GM21786 (cell line): ENCODE measurements at regions not wholly inside any gene's neighbourhood (a gene's known extent, or its start where the extent isn't known, plus 50 kb on each side); places are given as distances from the start of the nearest gene placed in this dataset.

Experiments
- ATAC-seq: cut with Tn5 transposase; IDR thresholded peaks from one replicate; pipeline ENCODE4 v1.9.1; 2021; ENCODE audit not compliant: unreplicated experiment

DNA sequence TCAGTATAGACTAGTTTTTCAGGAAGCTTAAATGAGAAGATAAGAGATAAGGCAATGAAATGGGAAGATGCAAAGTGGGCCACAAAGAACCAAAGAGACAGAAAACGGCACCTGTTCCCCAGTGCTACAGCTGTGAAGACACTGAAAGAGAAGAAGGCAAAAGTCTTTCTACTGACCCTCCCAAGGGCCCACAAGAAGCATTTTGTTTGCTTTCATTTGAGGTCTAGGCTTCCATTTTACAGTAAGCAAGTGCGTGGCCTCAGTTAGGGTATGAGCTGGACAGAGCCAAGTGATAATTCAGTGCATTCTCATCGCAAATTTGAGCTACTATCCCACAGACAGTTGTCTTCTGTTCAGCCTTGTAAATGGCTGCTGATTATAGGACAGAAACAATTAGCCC is 53.4 kb upstream of the STK17B start:
- no peak for ATAC-seq

DNA sequence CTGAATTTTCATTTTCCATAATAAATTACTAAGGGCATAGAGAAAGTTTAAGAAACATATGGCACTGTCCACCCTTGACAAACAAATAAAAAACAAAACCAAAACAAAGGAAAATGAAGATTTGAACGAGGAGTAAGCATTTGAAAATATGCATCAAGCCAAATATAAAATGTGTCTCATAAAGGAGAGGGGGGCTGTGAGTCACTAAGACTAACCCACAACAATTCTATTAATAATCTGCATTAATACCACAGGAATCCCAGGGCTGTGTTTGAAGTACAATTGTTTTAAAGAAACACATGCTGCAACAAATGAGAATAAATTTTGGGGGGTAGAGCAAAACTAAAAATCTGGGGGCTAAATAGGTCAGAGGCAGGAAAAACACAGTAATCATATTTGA is 53.8 kb upstream of the STK17B start:
- no peak for ATAC-seq

DNA sequence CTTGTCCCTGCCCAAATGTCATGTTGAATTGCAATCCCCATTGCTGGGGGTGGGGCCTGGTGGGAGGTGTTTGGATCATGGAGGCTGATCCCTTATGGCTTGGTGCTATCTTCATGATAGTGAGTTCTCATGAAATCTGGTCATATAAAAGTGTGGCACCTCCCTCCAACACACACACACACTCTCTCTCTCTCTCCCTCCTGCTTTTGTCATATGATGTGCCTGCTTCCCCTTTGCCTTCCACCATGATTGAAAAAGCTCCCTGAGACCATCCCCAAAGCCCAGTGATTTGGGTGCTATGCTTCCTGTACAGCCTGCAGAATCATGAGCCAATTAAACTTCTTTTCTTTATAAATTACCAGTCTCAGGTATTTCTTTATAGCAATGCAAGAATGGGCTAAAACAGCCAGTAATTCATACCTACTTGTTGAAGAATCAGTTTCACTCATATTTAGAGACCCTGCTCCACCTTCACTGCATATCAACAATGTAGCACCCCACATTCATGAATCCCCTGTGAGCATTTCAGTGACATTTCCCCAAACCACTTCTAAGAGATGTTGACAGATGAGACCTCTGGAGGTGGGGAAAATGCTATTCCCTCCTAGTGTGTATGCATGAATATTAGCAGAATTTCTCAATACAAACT is 54.8 kb upstream of the STK17B start:
- no peak for ATAC-seq

DNA sequence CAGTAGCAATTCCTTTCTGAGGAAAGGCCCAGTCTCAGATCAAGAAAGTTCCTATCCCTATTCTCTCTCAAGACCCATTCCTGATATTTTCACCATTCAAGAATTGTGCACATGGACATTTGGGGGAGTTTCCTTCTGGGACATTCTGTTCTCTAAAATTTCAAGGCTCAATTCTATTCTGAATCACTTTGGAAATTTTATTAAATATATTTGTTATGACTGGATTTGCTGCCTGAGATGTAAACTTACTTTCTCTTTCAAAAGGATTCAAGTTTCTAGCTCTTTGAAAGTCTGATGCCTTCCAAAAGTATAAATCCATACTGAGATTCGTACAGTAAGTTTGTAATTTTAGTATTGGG is 55.3 kb upstream of the STK17B start:
- no peak for ATAC-seq

DNA sequence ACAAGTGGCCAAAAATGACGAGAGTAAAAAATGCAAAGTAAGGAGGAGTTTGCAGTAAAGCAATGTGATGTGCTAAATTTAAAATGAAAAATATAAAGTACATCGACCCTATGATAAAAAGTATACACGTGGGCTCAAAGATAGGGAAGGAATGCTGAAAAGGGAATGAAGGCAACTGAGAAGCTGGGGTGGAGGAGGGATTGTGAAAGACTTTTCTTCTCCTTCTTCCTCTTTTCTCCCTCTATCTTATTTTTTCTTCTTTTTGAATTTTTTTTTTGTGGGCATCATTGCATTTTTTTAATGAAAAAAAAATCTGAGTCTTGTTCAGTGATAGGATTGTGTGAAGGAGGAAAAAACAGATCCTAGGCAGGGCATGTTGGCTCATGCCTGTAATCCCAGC is 57.6 kb upstream of the STK17B start:
- no peak for ATAC-seq

DNA sequence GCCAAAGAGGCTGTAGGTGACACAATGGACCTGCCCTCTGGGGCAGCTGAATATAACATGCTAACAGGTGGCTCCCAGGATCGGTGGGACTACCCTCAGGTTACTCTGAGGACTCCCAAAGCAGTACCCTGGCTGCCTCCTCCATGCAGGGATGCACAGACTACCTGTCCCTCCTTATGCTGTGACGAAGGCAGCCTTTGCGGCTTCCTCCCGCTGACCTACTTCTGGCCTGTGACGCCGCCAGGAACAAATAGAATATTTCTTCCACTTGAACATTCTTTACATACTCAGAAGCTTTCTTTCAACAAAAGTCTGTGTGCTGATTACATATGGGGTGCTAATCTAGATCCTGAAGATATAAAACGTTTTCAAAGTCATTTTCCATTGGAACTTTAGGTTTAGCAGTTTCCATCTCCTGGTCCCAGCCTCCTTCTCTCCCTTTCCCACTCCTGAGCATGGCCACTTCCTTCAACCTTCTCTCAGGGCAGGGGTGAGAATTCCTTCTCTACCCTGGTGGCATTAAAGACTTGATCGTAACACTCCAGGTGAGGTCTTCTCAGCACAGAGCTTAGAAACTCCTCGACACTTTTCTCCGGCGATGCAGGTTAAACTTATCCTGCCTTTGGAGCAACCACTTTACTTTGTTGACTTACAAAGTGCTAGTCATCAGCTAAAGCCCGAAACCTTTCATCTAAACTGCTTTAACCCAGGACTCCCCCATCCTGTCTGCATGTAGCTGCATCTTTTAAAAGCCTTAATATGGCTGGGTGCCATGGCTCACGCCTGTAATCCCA is 58.9 kb upstream of the STK17B start:
- ATAC-seq = no peak

DNA sequence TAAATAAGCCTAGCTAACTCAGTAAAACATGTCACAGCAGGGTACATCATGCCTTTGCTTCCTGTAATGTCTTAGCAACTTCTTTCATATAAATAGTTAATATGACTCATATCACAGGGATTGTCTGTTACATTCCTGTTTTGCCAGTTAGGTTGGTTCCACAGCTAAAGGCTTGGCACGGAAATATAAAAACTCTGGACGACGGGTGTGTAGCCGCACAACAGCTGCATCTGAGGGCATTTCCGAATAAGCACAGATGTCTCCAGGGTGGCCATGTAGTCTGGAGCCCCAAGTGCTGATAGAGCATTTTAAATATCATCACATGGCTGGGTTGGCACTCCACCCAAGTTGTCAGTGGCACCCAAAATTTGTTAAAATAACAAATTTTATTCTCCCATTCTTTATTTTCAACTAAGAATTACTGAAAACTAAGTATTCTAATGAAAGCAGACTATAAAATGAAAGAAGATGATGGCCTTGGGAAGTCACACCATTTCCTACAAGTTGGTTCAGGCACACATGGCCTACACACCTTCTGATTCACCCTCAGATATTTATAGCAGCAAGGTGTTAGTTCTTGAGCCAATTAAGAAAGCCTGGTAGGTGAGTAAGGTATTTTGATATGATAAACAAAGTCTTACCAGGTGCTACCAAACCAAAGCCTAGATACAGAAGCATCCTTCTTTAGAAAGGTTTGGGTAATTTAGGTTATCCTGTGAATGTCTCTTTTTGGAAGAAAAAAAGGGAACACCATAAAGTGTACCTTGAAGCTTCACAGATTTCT is 61.8 kb upstream of the STK17B start:
- peak; percentile 23 for ATAC-seq

DNA sequence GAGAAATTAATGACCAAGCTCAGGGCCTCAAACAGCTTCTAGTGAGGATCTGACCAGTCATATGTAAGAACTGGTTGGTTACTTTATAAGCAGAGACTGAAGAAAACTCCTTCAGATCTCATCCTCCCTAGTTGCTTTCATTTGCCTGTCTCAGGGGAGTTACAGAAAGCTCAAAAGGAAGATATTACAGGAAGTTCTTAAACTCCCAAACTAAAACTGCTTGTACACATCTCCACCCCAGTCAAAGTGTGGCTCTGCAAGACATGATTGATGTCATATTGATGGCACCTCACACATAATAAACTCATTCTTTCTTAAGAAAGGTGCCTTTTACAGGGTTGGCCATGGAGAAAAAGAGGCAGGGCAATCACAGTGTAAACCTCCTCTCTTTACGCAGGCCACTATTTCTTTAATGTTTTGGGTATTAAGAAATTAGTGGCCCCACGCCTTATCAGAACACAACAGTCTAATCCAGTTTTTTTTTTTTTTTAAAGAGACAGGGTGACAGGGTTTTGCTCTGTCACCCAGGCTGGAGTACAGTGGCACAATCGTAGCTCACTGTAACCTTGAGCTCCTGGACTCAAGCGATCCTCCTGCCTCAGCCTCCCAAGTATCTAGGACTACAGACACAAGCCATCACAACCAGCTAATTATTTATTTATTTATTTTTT is 62.6 kb upstream of the STK17B start:
- ATAC-seq = peak; percentile 81

DNA sequence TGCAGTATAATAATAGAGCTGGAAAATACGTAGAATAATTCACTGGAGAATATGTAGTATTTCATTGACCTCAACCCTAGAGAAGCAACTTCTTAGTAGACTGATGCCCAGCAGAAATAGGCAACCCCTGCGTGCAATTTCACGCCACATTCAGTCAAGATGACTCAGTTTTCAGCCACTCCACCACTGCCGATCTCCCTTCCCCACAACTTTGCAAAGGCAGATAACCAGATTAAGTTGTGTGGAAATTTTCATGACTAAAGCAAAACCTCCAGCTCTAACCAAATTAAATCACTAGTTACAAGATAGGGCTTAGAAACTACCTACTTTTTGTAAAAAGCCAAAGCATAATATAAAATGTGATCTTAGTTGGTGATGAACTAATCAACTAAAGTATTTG is 63.3 kb upstream of the STK17B start:
- peak; percentile 24 for ATAC-seq

DNA sequence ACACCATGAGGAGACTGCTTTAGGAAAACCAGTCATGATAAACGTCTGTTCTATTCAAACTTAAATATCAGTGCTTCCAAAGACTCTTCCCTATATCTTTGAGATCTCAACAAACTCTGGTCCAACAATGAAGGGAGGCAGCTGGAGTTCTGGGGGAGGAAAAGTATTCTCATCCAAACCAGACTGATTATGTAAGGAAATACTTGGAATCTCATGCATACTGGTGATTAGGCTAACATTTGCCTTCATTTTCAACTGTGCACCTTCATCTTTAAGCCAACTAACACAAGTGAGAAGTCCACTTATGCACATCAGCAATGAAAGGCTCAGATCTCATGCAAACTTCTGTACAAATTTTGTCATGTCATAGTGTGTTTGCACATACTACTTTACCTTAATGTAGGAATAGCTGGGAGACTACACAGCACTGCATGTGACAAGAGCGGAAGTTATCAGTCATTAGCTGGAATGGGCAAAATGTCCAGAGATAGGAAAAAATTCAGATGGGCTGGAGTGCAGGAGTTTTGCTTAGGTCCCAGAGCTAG is 67.5 kb upstream of the STK17B start:
- ATAC-seq = no peak

DNA sequence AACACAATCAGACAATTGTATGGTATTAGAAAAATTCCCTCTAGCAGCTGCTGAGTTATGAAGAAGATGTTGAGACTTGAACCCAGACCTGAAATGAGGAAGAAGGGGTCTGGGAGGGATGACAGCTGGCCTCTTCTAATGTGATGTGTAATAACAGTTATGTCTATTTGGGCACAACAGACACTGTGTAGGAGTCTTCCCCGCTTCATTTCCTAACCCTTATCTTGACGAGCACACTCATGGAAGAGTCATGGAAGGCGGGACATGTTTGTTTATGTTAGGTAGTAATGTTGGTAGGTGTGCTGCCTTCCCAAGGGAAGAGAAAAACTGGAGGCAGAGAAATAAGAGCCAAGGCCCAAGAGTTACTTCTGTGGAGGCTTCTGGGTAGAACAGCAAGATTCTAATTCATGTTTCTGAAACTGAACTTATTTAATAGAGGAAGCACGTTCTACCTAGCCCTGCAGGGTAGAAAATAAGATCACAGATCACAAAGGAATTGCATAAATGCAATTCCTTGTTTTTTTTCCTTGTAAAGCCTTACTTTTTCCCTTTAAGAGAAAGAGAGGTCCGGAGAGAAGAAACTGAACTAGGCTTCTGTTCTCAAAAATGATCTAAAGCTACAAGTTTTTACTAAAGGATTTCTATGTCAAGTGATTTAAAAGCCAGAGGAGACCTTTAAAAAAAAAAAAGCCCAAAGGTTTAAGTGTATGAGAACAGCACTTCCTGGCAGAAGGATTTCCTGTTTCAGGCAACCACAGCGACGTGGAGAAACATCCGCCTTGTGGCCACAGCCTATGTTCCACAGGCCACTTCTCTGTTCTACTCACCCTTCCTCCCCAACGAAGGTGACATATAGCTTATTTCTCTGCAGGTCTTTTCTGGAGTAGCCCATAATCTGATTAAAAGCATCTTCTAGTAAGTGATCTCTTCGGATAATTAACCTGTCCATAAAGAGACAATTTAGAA is 68.5 kb upstream of the STK17B start:
- ATAC-seq = peak; percentile 73

DNA sequence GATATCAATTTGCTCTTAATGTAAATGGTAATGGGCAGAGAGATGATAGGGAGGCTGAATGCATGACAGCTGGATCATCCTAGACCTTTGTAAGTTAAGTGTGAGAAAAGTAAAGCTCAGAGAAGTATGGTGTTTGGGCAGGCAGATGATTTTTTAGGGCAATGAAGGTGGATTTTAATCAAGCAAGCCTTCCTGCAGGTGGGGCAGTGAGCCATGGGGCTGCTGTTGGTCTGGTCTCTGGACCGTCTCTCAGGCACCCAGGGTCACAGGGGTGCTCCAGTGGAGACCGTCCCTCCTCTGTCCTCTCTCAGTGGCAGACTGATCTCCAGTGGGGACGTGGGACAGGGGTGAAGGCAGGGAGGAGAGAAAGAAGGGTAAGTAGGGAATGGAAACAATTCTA is 69.8 kb upstream of the STK17B start:
- ATAC-seq = no peak

DNA sequence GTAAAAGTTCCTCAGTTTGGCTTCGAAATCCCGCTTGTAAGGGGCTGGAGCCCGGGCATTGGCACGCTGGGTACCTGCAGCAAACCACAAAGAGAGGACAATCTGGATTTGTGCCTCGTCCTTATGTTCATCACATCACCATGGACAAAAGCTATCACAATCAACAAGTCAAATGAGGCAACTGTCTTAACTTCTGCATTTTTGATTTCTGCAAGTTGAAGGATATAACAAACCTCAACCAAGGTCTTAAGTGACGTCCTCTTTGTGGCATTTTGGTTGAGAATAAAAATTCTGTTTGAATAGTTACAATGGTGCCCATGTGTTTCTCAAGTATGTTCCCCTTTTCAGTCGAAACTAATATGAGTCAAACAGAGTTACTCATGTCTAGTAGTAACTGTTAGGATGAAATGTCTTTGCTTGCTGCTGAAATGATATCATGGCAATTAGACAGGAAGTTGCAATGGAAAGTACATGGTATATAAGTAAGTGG is 70.8 kb upstream of the STK17B start:
- peak; percentile 90 for ATAC-seq

DNA sequence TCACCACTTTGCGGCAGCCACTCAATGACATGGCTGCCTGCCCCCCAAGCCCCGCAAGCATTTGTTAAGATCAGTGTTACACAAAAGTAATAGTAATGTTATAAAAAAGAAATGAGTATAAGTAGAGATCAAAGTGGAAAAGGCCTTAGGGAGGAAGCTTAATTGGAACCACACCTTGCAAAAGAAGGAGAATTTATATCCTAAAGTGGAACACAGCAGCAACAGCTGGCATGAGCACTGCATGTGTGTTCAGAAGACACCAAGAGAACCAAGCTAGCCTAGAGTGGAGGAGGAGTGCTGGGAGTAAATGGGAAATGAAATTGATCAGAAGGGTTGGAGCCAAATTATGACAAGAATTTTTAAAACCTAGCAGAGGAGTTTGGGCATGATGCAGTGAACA is 73.1 kb upstream of the STK17B start:
- ATAC-seq = no peak

DNA sequence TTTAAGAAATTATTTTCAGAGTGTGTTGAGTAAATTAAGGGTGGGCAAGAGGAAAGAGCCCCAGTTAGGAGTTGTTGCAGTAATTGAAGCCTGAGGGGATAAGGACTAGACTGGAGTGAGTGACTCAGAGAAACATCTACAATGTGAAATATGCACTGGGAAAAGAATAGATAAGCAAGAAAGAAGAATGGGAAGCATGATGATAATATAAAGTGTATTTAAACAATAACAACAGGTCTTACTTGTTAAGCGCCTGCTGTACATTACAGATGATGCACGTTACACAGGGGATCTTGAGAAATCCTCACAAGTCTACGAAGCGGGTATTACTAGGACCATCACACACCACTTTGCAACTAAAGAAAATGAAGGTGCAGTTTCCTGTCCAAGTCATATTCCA is 73.6 kb upstream of the STK17B start:
- ATAC-seq = no peak

DNA sequence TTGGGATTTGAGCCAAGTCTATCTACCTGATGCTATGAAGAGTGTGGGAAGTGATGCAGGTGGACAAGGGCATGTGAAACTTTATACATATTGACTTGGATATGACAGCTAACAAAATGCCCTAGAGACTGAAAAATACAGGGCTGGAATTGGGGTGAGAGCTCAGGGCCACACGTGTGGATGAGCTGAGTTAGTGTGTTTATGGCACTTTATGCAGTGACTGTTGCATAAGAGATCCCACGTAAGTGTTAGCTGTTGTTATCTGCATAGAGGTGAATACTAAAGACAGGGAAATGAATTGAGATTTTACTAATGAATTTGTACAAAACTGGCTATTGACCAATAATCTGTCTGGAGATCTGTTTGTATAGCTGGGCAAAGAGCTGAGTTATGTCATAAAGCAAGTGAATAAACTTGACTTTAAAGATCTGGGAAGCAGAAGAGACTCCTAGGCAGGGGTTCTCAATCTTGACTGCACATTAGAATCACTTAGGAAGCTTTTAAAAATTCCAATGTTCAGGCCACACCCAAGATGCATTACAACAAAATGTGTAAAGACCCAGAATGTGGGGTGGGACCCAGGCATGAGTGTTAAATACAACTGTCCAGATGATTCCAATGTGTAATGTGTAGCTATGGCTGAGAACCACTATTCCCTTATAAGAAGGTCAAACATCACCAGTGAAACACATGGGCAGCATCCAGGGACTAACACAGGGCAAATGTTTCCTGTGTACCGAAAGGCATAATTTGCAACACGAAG is 74.2 kb upstream of the STK17B start:
- no peak for ATAC-seq

DNA sequence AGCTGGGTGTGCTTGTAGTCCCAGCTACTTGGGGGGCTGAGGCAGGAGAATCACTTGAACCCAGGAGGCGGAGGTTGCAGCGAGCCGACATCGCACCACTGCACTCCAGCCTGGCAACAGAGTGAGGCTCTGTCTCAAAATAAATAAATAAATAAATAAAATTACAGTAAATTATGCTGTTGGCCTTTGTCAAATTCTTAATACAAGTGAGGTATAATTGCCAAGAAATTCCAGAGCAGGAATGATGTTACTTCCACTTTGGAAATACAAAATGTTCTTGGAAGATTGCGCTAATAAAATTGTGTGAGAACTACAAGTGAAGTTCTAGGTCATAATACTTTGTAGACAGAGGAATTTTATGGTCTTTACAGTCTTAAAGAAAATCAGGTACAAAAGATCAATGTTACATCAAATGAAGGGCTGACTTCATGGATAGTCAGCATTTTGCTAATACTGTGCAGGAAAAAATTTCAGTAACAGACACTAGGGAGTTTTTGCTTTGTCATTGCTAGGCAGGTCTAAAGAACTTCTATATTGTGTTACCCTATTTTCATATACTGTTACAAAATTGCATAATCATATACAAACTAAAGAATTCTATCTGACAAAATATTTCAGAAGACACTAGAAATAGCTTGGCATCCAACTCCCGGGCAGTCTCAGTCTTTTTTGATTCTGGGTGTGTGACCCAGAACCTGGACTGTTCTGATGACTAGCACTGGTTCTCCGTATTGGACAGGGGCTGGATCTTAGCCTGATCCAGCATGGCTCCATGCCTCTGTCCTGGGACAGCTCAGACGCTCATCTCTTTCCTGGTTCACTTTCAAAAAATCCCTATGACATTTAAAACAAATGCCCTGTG is 76.0 kb upstream of the STK17B start:
- no peak for ATAC-seq

DNA sequence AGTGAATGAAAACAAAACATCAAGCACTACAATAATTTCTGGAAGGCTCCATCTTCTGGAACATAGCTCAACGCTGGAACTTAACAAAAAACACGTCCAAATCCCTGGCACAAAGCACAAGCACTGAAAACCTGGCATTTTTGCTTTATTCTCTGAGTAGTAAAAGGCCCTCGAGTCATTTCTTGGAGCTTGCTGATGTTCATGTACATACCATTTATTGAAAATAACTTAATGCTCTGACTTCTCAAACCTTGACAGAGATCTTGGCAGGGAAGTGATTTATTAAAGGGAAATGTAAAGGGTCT is 76.5 kb upstream of the STK17B start:
- ATAC-seq = no peak
